ENCODE measurements at regions not wholly inside any gene's neighbourhood (a gene's known extent, or its start where the extent isn't known, plus 50 kb on each side); places are given as distances from the start of the nearest gene placed in this dataset.
"Not testable (repeated sequence)": the region's sequence is repeated elsewhere in the genome, so short reads cannot be mapped to it uniquely, and the experiment has no call there.

GRCh38 chr17:15864061-15864460 lies 80.9 kb upstream of the ADORA2B start:
- no CpG with 5 or more reads among the region's 4 CpGs for WGBS (ENCODE audit: extremely low coverage, insufficient coverage, low lambda C conversion rate)
- not testable (repeated sequence) for H2BK5ac ChIP-seq (ENCODE audit: low read length)

GRCh38 chr17:15864472-15864871 lies 80.5 kb upstream of the ADORA2B start:
- not testable (repeated sequence) for H3K36me3 ChIP-seq (ENCODE audit: control insufficient read depth, insufficient read depth, low read length); H3K23ac ChIP-seq (ENCODE audit: low read length); H2BK120ac ChIP-seq (ENCODE audit: low read depth, low read length); H2AK5ac ChIP-seq (ENCODE audit: low read length); H2BK5ac ChIP-seq (ENCODE audit: low read length); H3K9ac ChIP-seq (ENCODE audit: low read length); H3K79me1 ChIP-seq (ENCODE audit: low read length); H2BK15ac ChIP-seq (replicated peaks; ENCODE audit: low read depth); H4K5ac ChIP-seq (ENCODE audit: low read length); DNase-seq; H3K4me3 ChIP-seq (ENCODE audit: low read length); H3K4ac ChIP-seq (ENCODE audit: low read depth, low read length); H3K27ac ChIP-seq (ENCODE audit: low read depth, low read length); H3K4me1 ChIP-seq (ENCODE audit: control insufficient read depth, low read depth, low read length); H3K27me3 ChIP-seq (ENCODE audit: insufficient read depth, low read length, poor library complexity); H3K4me2 ChIP-seq (ENCODE audit: low read length); H4K8ac ChIP-seq (ENCODE audit: low read depth, low read length); H3K18ac ChIP-seq (ENCODE audit: low read length); H3K79me2 ChIP-seq (ENCODE audit: control insufficient read depth, insufficient read depth, low read length); H3K56ac ChIP-seq (ENCODE audit: low read length)
- WGBS (ENCODE audit: extremely low coverage, insufficient coverage, low lambda C conversion rate): no CpG with 5 or more reads among the region's 4 CpGs

More at GRCh38 chr17:15864061-15864460, 80.9 kb upstream of the ADORA2B start:
- not testable (repeated sequence) for H3K23ac ChIP-seq (ENCODE audit: low read length); H2BK15ac ChIP-seq (replicated peaks; ENCODE audit: low read depth); H2AK5ac ChIP-seq (ENCODE audit: low read length); H3K36me3 ChIP-seq (ENCODE audit: control insufficient read depth, insufficient read depth, low read length); H3K79me1 ChIP-seq (ENCODE audit: low read length); DNase-seq; H2BK120ac ChIP-seq (ENCODE audit: low read depth, low read length); H3K4me3 ChIP-seq (ENCODE audit: low read length); H3K4ac ChIP-seq (ENCODE audit: low read depth, low read length); H4K8ac ChIP-seq (ENCODE audit: low read depth, low read length); H3K4me1 ChIP-seq (ENCODE audit: control insufficient read depth, low read depth, low read length); H3K27ac ChIP-seq (ENCODE audit: low read depth, low read length); H3K56ac ChIP-seq (ENCODE audit: low read length); H3K9ac ChIP-seq (ENCODE audit: low read length); H4K5ac ChIP-seq (ENCODE audit: low read length); H3K4me2 ChIP-seq (ENCODE audit: low read length); H3K79me2 ChIP-seq (ENCODE audit: control insufficient read depth, insufficient read depth, low read length); H3K27me3 ChIP-seq (ENCODE audit: insufficient read depth, low read length, poor library complexity); H3K18ac ChIP-seq (ENCODE audit: low read length)

DNA sequence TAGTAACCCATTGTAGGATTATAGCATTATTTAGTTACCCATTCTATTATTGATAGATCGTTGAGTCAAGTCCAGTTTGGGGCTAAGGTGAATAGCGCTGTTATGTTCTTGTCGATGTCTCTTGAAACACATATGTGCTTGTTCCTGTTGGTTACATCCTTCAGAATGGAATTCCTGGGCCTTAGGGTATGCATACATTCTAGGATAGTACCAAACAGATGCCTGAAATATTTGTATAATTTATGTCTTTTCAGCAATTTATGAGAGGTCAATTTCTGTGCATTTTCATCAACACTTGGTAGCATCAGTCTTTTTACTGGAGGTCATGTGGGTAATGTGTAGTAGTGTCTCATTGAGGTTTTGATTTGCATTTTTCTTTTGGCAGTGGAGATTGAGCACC lies 78.9 kb upstream of the ADORA2B start:
- not testable (repeated sequence) for H3K4me3 ChIP-seq (ENCODE audit: low read length); H2BK15ac ChIP-seq (replicated peaks; ENCODE audit: low read depth); H3K56ac ChIP-seq (ENCODE audit: low read length); H3K27me3 ChIP-seq (ENCODE audit: insufficient read depth, low read length, poor library complexity); H3K4me2 ChIP-seq (ENCODE audit: low read length); H3K79me2 ChIP-seq (ENCODE audit: control insufficient read depth, insufficient read depth, low read length); H3K79me1 ChIP-seq (ENCODE audit: low read length); H2AK5ac ChIP-seq (ENCODE audit: low read length); H2BK5ac ChIP-seq (ENCODE audit: low read length); H3K23ac ChIP-seq (ENCODE audit: low read length); H3K9ac ChIP-seq (ENCODE audit: low read length); H4K8ac ChIP-seq (ENCODE audit: low read depth, low read length); DNase-seq; H4K5ac ChIP-seq (ENCODE audit: low read length); H3K36me3 ChIP-seq (ENCODE audit: control insufficient read depth, insufficient read depth, low read length); H3K27ac ChIP-seq (ENCODE audit: low read depth, low read length); H3K18ac ChIP-seq (ENCODE audit: low read length); H3K4ac ChIP-seq (ENCODE audit: low read depth, low read length); H3K4me1 ChIP-seq (ENCODE audit: control insufficient read depth, low read depth, low read length); H2BK120ac ChIP-seq (ENCODE audit: low read depth, low read length)
- WGBS (ENCODE audit: extremely low coverage, insufficient coverage, low lambda C conversion rate): no CpG with 5 or more reads among the region's 3 CpGs

- not testable (repeated sequence) for H3K4me2 ChIP-seq (ENCODE audit: low read length); H3K4me3 ChIP-seq (ENCODE audit: low read length); H4K8ac ChIP-seq (ENCODE audit: low read depth, low read length); H3K4ac ChIP-seq (ENCODE audit: low read depth, low read length); H2BK120ac ChIP-seq (ENCODE audit: low read depth, low read length); H4K5ac ChIP-seq (ENCODE audit: low read length); H3K36me3 ChIP-seq (ENCODE audit: control insufficient read depth, insufficient read depth, low read length); H2BK5ac ChIP-seq (ENCODE audit: low read length); H3K9ac ChIP-seq (ENCODE audit: low read length); H3K23ac ChIP-seq (ENCODE audit: low read length); DNase-seq; H3K79me1 ChIP-seq (ENCODE audit: low read length); H2AK5ac ChIP-seq (ENCODE audit: low read length); H2BK15ac ChIP-seq (replicated peaks; ENCODE audit: low read depth); H3K56ac ChIP-seq (ENCODE audit: low read length); H3K27ac ChIP-seq (ENCODE audit: low read depth, low read length); H3K18ac ChIP-seq (ENCODE audit: low read length); H3K79me2 ChIP-seq (ENCODE audit: control insufficient read depth, insufficient read depth, low read length); H3K4me1 ChIP-seq (ENCODE audit: control insufficient read depth, low read depth, low read length); H3K27me3 ChIP-seq (ENCODE audit: insufficient read depth, low read length, poor library complexity)
- no CpG with 5 or more reads among the region's 31 CpGs for WGBS (ENCODE audit: extremely low coverage, insufficient coverage, low lambda C conversion rate)
Measured at GRCh38 chr17:15867331-15867730, 77.6 kb upstream of the ADORA2B start.

GRCh38 chr17:15869868-15870267 lies 75.1 kb upstream of the ADORA2B start:
- not testable (repeated sequence) for H3K27ac ChIP-seq (ENCODE audit: low read depth, low read length); H4K5ac ChIP-seq (ENCODE audit: low read length); H3K18ac ChIP-seq (ENCODE audit: low read length); H3K4me3 ChIP-seq (ENCODE audit: low read length); H2BK120ac ChIP-seq (ENCODE audit: low read depth, low read length); H3K36me3 ChIP-seq (ENCODE audit: control insufficient read depth, insufficient read depth, low read length); H2BK5ac ChIP-seq (ENCODE audit: low read length); H3K9ac ChIP-seq (ENCODE audit: low read length); H2BK15ac ChIP-seq (replicated peaks; ENCODE audit: low read depth); H3K4ac ChIP-seq (ENCODE audit: low read depth, low read length); H3K23ac ChIP-seq (ENCODE audit: low read length); H3K4me1 ChIP-seq (ENCODE audit: control insufficient read depth, low read depth, low read length); H3K56ac ChIP-seq (ENCODE audit: low read length); H3K79me1 ChIP-seq (ENCODE audit: low read length); H3K27me3 ChIP-seq (ENCODE audit: insufficient read depth, low read length, poor library complexity); H4K8ac ChIP-seq (ENCODE audit: low read depth, low read length); H3K4me2 ChIP-seq (ENCODE audit: low read length); H3K79me2 ChIP-seq (ENCODE audit: control insufficient read depth, insufficient read depth, low read length); H2AK5ac ChIP-seq (ENCODE audit: low read length); DNase-seq
- WGBS (ENCODE audit: extremely low coverage, insufficient coverage, low lambda C conversion rate): no CpG with 5 or more reads among the region's 2 CpGs

DNA sequence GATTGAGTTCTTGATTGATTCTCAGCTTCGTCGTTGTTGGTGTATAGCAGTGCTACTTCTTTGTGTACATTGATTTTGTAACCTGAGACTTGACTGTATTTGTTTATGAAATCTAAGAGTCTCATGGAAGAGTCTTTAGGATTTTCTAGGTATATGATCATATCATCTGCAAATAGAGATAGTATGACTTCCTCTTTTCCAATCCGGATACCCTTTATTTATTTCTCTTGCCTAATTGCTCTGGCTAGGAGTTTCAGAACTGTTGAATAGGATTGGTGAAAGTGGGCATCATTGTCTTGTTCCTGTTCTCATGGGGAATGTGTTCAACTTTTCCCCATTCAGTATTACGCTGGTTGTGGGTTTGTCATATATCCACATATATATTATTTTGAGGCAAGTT lies 72.3 kb upstream of the ADORA2B start:
- H3K18ac ChIP-seq (ENCODE audit: low read length); H3K36me3 ChIP-seq (ENCODE audit: control insufficient read depth, insufficient read depth, low read length); H4K5ac ChIP-seq (ENCODE audit: low read length); H3K9ac ChIP-seq (ENCODE audit: low read length); H2AK5ac ChIP-seq (ENCODE audit: low read length); H3K4me3 ChIP-seq (ENCODE audit: low read length); H3K23ac ChIP-seq (ENCODE audit: low read length); H2BK120ac ChIP-seq (ENCODE audit: low read depth, low read length); H3K79me2 ChIP-seq (ENCODE audit: control insufficient read depth, insufficient read depth, low read length); H3K27ac ChIP-seq (ENCODE audit: low read depth, low read length); H3K4me2 ChIP-seq (ENCODE audit: low read length); H3K79me1 ChIP-seq (ENCODE audit: low read length); H3K4ac ChIP-seq (ENCODE audit: low read depth, low read length); H3K56ac ChIP-seq (ENCODE audit: low read length); H4K8ac ChIP-seq (ENCODE audit: low read depth, low read length); DNase-seq; H3K4me1 ChIP-seq (ENCODE audit: control insufficient read depth, low read depth, low read length); H3K27me3 ChIP-seq (ENCODE audit: insufficient read depth, low read length, poor library complexity); H2BK5ac ChIP-seq (ENCODE audit: low read length); H2BK15ac ChIP-seq (replicated peaks; ENCODE audit: low read depth): not testable (repeated sequence)
- WGBS (ENCODE audit: extremely low coverage, insufficient coverage, low lambda C conversion rate): no CpG with 5 or more reads among the region's 4 CpGs

Data from mesendoderm (in vitro differentiated cells).